ENCODE measurements at regions not wholly inside any gene's neighbourhood (a gene's known extent, or its start where the extent isn't known, plus 50 kb on each side); places are given as distances from the start of the nearest gene placed in this dataset.

- TF ChIP-seq PRDM15 (CRISPR knock-in tag; IDR thresholded peaks at IDR 0.05) (no peak), TFDP1 (CRISPR knock-in tag; IDR thresholded peaks at IDR 0.05; ENCODE audit: borderline replicate concordance) (peak; percentile 19; the same call in 1 of the 2 replicates), ZFP1 (CRISPR knock-in tag; IDR thresholded peaks at IDR 0.05) (no peak), KLF6 (CRISPR knock-in tag; IDR thresholded peaks at IDR 0.05) (no peak), GABPB1 (CRISPR knock-in tag; IDR thresholded peaks at IDR 0.05) (peak; percentile 35; the same call in 1 of the 2 replicates), ZBTB7B (CRISPR knock-in tag; IDR thresholded peaks at IDR 0.05) (no peak), CC2D1A (CRISPR knock-in tag; IDR thresholded peaks at IDR 0.05) (no peak), ZNF687 (CRISPR knock-in tag; IDR thresholded peaks at IDR 0.05) (peak; percentile 65), PLSCR1 (CRISPR knock-in tag; IDR thresholded peaks at IDR 0.05; ENCODE audit: borderline replicate concordance) (no peak), ZNF547 (CRISPR knock-in tag; IDR thresholded peaks at IDR 0.05) (no peak), FOXO4 (CRISPR knock-in tag; conservative IDR thresholded peaks at IDR 0.05) (no peak), ZNF564 (CRISPR knock-in tag; IDR thresholded peaks at IDR 0.05) (no peak), HNRNPLL (IDR thresholded peaks at IDR 0.05; ENCODE audit: low read depth, low read length, poor library complexity, severe bottlenecking) (peak; percentile 76), KLF15 (CRISPR knock-in tag; IDR thresholded peaks at IDR 0.05; ENCODE audit: borderline replicate concordance) (no peak), ZBTB7A (CRISPR knock-in tag; IDR thresholded peaks at IDR 0.05) (no peak), ARHGAP35 (CRISPR knock-in tag; IDR thresholded peaks at IDR 0.05; ENCODE audit: borderline replicate concordance) (0 out of 2 replicates have a peak, but pooled peaks have one; percentile 48), ZNF850 (CRISPR knock-in tag; conservative IDR thresholded peaks at IDR 0.05) (no peak)
Observed at GRCh38 chr15:92714477-92715401, 59.2 kb upstream of the FAM174B start (continued).
